Omental fat pad (tissue), 3 donors: ENCODE measurements at regions not wholly inside any gene's neighbourhood (a gene's known extent, or its start where the extent isn't known, plus 50 kb on each side); places are given as distances from the start of the nearest gene placed in this dataset.
"Not testable (repeated sequence)": the region's sequence is repeated elsewhere in the genome, so short reads cannot be mapped to it uniquely, and the experiment has no call there.

ENCODE experiments used
- ATAC-seq: fragments of 150-250 bp; one replicate; pipeline ENCODE4 v1.9.1; 2016; ENCODE audit warnings: mild to moderate bottlenecking, moderate library complexity; ENCODE audit not compliant: low FRiP score
- DNase-seq: peaks from one replicate; pipeline ENCODE4 v3.0.0-alpha.2; 2019; ENCODE audit warnings: low spot score
- CTCF ChIP-seq, 3 donors: fragments of 450-650 bp; IDR thresholded peaks; one replicate each; pipeline ENCODE4 v1.5.1; 2016 to 2017; ENCODE audit warnings: antibody characterized with exemption in 3 of 3, mild to moderate bottlenecking in 3 of 3, moderate library complexity in 2 of 3

GRCh38 chr6:170003451-170004160, 252.2 kb downstream of the ERMARD start:
- no peak for TF ChIP-seq CTCF (IDR thresholded peaks at IDR 0.05)
- DNase-seq (no peak), ATAC-seq (no peak)

DNA sequence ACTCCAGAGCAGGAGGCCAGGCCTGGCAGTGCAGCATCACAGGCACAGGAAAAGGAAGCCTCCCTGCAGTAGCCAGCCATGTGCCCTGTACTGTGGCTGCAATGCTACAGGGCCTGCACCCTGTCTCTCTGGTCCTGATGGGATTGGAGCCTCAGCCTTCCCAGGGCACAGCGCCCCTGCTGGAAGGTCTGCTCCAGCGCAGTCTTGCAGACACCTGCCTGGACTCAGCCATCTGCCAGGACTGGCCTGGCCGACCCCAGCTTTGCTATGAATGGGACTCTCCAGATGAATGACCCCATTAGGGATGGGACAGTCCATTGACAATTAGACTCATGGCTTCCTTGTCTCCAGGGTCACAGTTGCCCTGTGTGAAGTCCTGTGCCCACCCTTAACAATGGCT, 251.6 kb downstream of the ERMARD start:
- ATAC-seq (peak; percentile 23), DNase-seq (no peak)
- no peak for TF ChIP-seq CTCF (IDR thresholded peaks at IDR 0.05)

DNA sequence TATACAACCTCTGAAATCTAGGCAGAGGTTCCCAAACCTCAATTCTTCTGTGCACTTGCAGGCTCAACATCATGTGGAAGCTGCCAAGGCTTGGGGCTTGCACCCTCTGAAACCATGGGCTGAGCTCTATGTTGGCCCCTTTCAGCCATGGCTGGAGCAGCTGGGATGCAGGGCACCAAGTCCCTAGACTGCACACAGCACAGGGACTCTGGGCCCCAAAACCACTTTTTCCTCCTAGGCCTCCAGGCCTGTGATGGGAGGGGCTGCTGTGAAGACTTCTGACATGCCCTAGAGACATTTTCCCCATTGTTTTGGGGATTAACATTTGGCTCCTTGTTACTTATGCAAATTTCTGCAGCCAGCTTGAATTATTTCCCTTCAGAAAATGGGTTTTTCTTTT, 250.4 kb downstream of the ERMARD start:
- ATAC-seq, DNase-seq: not testable (repeated sequence)

GRCh38 chr6:170000071-170000843, 248.8 kb downstream of the ERMARD start:
- ATAC-seq (no peak), DNase-seq (no peak)
- TF ChIP-seq CTCF (IDR thresholded peaks at IDR 0.05), result no peak

- no peak for TF ChIP-seq CTCF (IDR thresholded peaks at IDR 0.05)
- ATAC-seq, result no peak
- DNase-seq, result no peak
Measured at GRCh38 chr6:169999367-169999766, 247.9 kb downstream of the ERMARD start.

GRCh38 chr6:169998457-169998856, 247.0 kb downstream of the ERMARD start:
- ATAC-seq (no peak), DNase-seq (no peak)
- no peak for TF ChIP-seq CTCF (IDR thresholded peaks at IDR 0.05)

DNA sequence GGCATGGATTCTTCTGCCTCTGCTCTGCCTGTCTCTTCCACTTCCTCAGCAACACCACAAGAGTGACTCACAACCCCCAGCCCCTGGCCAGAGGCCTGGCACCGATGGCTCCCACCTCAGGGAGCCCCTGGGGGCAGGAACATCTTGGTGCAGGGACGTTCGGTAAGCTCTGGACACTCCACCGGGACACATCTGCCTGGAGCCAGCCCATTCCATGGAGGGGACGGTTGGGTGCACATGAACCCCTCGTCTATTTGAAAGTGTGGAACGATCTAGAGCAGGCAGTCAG, 246.5 kb downstream of the ERMARD start:
- no peak for ATAC-seq
- DNase-seq, result no peak
- no peak for TF ChIP-seq CTCF (IDR thresholded peaks at IDR 0.05)
